KMS-11 (cell line): ENCODE measurements at regions not wholly inside any gene's neighbourhood (a gene's known extent, or its start where the extent isn't known, plus 50 kb on each side); places are given as distances from the start of the nearest gene placed in this dataset.

Experiments used
- H2AFZ ChIP-seq: fragments of 200-600 bp; sonication (generic); 2 replicates; pipeline ENCODE4 v1.6.1; 2016; ENCODE audit warnings: antibody characterized with exemption, mixed run types, low read depth
- H3K27ac ChIP-seq: fragments of 200-600 bp; sonication (generic); 2 replicates; pipeline ENCODE4 v1.6.1; 2016; ENCODE audit warnings: mild to moderate bottlenecking, mixed run types
- H3K27me3 ChIP-seq: fragments of 200-600 bp; sonication (generic); 2 replicates; pipeline ENCODE4 v1.6.1; 2017; ENCODE audit warnings: mild to moderate bottlenecking, low read depth, mixed run types, moderate library complexity; ENCODE audit not compliant: insufficient read depth
- H3K36me3 ChIP-seq: fragments of 200-600 bp; sonication (generic); 2 replicates; pipeline ENCODE4 v1.6.1; 2017; ENCODE audit warnings: mild to moderate bottlenecking, mixed run types; ENCODE audit not compliant: insufficient read depth
- H3K4me1 ChIP-seq: fragments of 200-600 bp; sonication (generic); 2 replicates; pipeline ENCODE4 v1.6.1; 2016; ENCODE audit warnings: mild to moderate bottlenecking, low read depth, mixed run types; ENCODE audit not compliant: poor library complexity, severe bottlenecking
- H3K4me2 ChIP-seq: fragments of 200-600 bp; sonication (generic); 2 replicates; pipeline ENCODE4 v1.7.0; 2016; ENCODE audit warnings: mild to moderate bottlenecking, mixed run types
- H3K4me3 ChIP-seq: fragments of 200-600 bp; sonication (generic); IDR thresholded peaks from 2 replicates; pipeline ENCODE4 v1.6.1; 2017; ENCODE audit warnings: low read depth, low read length, mixed read lengths; ENCODE audit not compliant: insufficient read depth
- H3K79me2 ChIP-seq: fragments of 200-600 bp; sonication (generic); 2 replicates; pipeline ENCODE4 v1.6.1; 2016; ENCODE audit warnings: low read depth, mixed run types; ENCODE audit not compliant: insufficient read depth
- H3K9ac ChIP-seq: fragments of 200-600 bp; sonication (generic); 2 replicates; pipeline ENCODE4 v1.6.1; 2016; ENCODE audit warnings: mild to moderate bottlenecking, mixed run types
- H4K20me1 ChIP-seq: fragments of 200-600 bp; sonication (generic); 2 replicates; pipeline ENCODE4 v1.6.1; 2016; ENCODE audit warnings: mild to moderate bottlenecking, mixed run types; ENCODE audit not compliant: insufficient read depth
- TF ChIP-seq, protein P1 (sequence below): fragments of 200-600 bp; sonication (generic); conservative IDR thresholded peaks from 2 replicates; pipeline ENCODE4 v1.6.1; 2017; ENCODE audit warnings: low read depth, mild to moderate bottlenecking, antibody characterized with exemption, low read length, moderate library complexity, mixed read lengths

DNA sequence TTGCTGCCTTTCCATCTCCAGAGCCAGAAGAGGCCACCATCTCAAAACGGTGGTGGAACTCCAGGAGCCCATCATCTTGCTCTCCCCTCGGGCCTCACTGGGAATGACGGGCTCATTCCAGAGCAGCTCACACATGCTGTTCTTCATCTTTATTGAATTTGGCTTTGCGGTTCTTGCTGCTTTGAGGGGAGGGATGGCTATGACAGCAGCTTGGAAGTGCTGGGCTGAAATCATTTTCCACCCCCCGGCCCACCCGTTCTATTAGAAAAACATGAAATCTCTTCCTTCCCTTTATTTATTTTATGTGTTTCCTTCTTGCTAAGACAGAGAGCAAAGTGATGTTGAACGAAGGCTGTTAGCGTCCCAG is 149.8 kb upstream of the RPL38 start:
- Histone ChIP-seq H3K4me3 (no peak overlapping the region), H3K27ac (no peak overlapping the region), H3K4me1 (no peaks in the 10 kb centered on the region), H3K9ac (no peak overlapping the region), H3K79me2 (no peaks in the 10 kb centered on the region), H3K27me3 (peaks cover 48% of the 10 kb centered on the region), H2AFZ (no peak overlapping the region), H3K36me3 (no peaks in the 10 kb centered on the region), H4K20me1 (no peaks in the 10 kb centered on the region), H3K4me2 (no peak overlapping the region)
- TF ChIP-seq, protein P1, sequence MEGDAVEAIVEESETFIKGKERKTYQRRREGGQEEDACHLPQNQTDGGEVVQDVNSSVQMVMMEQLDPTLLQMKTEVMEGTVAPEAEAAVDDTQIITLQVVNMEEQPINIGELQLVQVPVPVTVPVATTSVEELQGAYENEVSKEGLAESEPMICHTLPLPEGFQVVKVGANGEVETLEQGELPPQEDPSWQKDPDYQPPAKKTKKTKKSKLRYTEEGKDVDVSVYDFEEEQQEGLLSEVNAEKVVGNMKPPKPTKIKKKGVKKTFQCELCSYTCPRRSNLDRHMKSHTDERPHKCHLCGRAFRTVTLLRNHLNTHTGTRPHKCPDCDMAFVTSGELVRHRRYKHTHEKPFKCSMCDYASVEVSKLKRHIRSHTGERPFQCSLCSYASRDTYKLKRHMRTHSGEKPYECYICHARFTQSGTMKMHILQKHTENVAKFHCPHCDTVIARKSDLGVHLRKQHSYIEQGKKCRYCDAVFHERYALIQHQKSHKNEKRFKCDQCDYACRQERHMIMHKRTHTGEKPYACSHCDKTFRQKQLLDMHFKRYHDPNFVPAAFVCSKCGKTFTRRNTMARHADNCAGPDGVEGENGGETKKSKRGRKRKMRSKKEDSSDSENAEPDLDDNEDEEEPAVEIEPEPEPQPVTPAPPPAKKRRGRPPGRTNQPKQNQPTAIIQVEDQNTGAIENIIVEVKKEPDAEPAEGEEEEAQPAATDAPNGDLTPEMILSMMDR, result no peak

DNA sequence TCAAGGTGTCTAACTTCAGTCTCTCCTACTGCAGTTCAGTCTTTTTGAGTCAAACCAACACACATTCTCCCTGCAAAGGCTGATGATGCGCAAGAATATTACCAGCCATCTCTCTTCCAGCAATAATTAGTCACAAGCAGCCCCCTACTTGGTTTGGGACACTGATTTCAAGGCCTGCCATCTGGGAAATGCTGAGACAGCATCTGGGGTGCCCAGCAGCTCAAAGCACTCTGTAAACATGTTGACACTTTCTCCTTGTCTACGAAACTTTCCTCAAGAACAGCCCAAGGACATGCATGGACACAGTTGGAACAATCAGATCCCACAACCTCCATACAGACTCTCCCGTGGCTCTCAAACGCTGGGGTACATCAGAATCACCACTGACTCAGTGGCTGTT is 149.2 kb upstream of the RPL38 start:
- no peaks in the 10 kb centered on the region for H3K79me2 ChIP-seq
- H3K27ac ChIP-seq, result no peak overlapping the region
- no peaks in the 10 kb centered on the region for H3K4me1 ChIP-seq

DNA sequence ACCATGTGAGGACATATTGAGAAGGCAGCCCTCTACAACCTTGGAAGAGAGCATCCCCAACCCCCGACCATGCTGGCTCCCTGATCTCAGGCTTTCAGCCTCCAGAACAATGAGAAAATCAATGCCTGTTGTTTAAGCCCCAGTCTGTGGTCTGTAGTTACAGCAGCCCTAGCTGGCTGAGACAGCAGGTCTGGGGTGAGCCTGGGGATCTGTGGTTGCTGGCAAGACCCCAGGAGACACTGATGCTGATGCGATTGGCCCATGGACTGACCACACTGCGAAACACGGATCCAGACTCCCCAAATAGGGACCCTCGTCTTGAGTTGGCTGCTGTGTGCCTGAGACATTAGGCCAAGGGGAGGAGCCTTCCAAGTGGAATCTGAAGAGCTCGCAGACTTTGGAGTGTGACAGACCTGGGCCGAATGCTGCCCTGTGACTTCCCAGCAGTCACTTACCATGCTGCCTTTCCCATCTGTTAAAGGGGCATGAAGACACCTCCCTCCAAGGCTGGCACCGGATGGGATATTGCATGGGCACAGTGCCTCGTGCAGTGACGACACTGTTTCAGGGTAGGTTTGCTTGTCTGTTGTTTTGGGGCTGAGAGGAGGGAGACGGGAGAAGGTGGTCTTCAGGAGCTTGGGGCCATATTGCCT is 147.8 kb upstream of the RPL38 start:
- no peak overlapping the region for H3K4me2 ChIP-seq
- no peaks in the 10 kb centered on the region for H3K36me3 ChIP-seq
- no peak overlapping the region for H2AFZ ChIP-seq
- TF ChIP-seq, protein P1, result no peak
- H4K20me1 ChIP-seq, result no peaks in the 10 kb centered on the region
- H3K4me3 ChIP-seq, result no peak overlapping the region
- H3K79me2 ChIP-seq, result no peaks in the 10 kb centered on the region
- H3K4me1 ChIP-seq, result no peaks in the 10 kb centered on the region
- peaks cover 30% of the 10 kb centered on the region; the same call in 1 of the 2 replicates for H3K27me3 ChIP-seq
- no peak overlapping the region for H3K9ac ChIP-seq
- H3K27ac ChIP-seq, result no peak overlapping the region

More for the DNA sequence above, 149.2 kb upstream of the RPL38 start:
- Histone ChIP-seq H3K4me3 (no peak overlapping the region), H4K20me1 (no peaks in the 10 kb centered on the region), H3K27me3 (peaks cover 43% of the 10 kb centered on the region), H3K4me2 (no peak overlapping the region), H3K36me3 (no peaks in the 10 kb centered on the region), H2AFZ (no peak overlapping the region), H3K9ac (no peak overlapping the region)
- TF ChIP-seq, protein P1, result no peak

DNA sequence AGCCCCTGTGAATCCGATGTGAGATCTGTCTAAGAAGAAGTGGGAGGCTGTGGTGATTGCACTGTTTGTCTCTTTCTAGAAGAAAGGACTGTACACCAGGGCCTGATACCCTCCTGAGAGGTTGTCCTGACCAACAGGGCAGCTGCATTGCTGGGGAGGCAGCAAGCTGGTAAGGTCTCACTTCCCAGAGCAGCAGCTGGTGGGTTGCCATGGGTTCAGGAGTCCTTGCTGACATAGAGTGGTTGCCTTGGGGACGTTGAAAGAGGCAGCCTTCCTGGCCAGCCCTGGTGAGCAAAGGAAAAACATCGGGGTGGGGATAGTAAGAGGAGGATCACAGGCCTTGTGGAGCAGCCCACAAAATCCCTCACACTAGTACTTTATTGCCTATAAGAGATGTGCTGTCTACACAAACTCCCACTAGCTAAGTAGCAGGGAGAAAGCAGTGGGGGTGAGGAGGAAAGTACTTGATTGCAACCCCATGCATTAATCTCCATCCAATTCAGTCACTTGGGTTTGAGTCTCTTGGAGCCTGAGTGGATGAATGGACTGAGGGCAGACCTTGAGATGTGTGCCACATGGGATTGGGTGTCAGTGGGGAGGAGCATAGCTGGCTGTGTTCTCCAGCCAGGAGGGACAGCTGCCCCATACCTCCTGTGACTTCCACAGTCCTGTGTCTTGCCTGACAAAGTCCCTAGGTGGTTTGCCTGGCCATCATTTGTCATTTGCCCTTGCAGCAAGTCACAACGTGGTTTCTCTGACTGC is 143.8 kb upstream of the RPL38 start:
- TF ChIP-seq, protein P1, result no peak
- H3K79me2 ChIP-seq, result no peaks in the 10 kb centered on the region
- no peak overlapping the region for H2AFZ ChIP-seq
- H3K9ac ChIP-seq, result no peak overlapping the region
- H3K27me3 ChIP-seq, result peaks cover 4% of the 10 kb centered on the region; the same call in 1 of the 2 replicates
- H4K20me1 ChIP-seq, result no peaks in the 10 kb centered on the region
- no peak overlapping the region for H3K27ac ChIP-seq
- no peaks in the 10 kb centered on the region for H3K36me3 ChIP-seq
- H3K4me2 ChIP-seq, result no peak overlapping the region
- H3K4me3 ChIP-seq, result no peak overlapping the region
- no peaks in the 10 kb centered on the region for H3K4me1 ChIP-seq
